Endothelial cell of hepatic sinusoid (primary cell): ENCODE measurements at regions not wholly inside any gene's neighbourhood (a gene's known extent, or its start where the extent isn't known, plus 50 kb on each side); places are given as distances from the start of the nearest gene placed in this dataset.
"Not testable (repeated sequence)": the region's sequence is repeated elsewhere in the genome, so short reads cannot be mapped to it uniquely, and the experiment has no call there.

ENCODE experiments used
- in situ Hi-C: cut with HindIII; loops from 2 replicates; pipeline ENCODE4 v1.10.0; 2017; ENCODE audit warnings: low sequenced_read_pairs

DNA sequence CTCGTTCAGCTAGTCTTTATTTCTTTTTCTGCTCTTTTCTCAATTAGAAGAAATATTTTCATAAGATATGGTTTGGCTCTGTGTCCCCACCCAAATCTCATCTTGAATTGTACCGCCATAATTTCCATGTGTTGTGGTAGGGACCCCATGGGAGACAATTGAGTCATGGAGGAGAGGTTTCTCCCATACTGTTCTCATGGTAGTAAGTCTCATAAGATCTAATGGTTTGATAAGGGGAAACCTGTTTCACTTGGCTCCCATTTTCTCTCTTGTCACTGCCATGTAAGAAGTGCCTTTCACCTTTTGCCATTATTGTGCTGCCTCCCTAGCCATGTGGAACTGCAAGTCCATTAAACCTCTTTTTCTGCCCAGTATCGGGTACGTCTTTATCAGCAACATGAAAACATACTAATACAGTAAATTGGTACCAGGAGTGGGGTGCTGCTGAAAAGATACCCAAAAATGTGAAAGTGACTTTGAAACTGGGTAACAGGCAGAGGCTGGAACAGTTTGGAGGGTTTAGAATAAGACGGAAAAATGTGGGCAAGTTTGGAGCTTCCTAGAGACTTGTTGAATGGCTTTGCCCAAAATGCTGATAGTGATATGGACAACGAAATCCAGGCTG is 112.0 kb upstream of the SMARCA2 start:
- in situ Hi-C loops: not testable (repeated sequence)

DNA sequence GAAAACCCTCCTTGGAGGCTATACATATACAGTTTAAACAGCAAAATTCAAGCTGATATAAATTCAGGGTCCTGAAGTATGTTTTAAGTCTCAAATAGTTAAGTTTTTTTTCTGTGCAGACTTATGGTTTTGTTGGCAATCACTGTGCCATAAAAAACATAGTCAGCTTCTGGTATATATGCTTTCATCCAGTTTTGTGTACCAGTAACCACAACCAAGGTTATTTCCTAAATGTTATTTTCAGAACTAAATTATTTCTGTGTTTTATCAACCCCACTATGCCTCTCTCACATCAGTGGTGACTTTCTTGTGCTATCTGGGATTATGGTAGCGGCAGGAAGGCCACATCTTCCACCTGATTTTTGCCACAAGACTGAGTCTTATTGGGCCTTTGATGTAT is 107.7 kb upstream of the SMARCA2 start:
- in situ Hi-C loops: no loop called here

DNA sequence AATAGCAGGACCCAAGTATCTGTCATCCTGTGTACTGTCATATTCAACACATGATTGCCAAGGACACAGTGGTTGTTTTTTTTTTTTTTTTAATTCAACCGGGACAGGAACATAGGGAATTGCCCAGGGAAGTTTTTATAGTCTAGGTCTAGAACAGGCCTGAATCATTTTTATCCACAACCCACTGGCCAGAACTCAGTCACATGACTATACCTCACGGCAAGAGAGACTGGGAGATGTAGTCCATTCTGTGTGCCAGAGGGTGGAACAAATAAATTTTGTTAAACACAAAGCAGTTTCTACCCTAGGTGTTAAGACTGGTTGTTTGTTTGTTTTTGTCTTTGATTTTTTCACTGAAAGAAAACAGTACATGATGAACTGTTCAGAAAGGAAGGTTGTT is 105.8 kb upstream of the SMARCA2 start:
- in situ Hi-C loops: no loop called here

GRCh38 chr9:1910269-1910811 is 104.8 kb upstream of the SMARCA2 start:
- in situ Hi-C loops: no loop called here

GRCh38 chr9:1913631-1914330 is 101.4 kb upstream of the SMARCA2 start:
- in situ Hi-C loops: no loop called here

DNA sequence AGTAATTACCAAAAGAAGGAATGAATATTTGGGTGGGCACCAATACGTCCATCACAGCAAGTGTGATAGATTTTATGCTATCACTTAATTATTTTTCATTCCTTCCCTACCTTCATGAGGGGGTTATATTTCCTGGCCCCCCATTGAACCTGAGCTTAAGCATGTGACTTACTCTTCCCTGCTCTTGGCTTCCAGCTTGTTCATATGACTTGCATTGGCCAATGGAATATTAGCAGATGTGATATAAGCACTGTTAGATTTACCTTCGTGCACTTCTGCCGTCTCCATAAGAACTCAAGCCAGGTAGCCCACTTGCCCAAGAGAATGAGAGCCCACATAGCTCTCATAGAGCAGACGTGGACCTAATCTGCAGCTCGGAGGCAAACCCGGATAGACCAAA is 99.1 kb upstream of the SMARCA2 start:
- in situ Hi-C loops: no loop called here

- in situ Hi-C loops: no loop called here
Measured at GRCh38 chr9:1916655-1917054, 98.5 kb upstream of the SMARCA2 start.

DNA sequence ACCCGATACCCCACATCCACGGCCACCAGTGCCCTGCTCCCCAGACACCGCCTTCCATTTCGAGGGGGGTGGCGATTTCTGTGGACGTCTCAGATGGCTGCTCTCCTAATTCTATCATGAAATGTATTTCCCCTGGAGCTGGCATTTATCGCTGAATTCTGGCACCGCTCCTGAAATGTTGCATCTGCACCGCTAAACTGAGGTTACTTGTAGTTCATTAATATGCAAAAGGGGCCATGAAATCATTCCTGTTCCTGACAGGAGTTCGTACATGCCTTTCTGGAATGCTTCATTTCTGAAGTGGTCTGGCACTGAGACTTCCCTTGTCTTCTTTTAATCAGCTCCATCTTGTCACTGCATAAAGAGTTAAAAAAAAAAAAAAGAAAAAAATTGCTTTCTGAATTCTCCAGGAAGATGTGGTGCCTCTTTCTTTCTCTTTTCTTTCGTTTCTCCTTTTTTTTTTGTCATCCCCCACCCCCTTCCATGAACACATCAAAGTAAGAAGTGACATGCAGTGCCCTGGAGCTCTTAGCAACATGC is 97.7 kb upstream of the SMARCA2 start:
- in situ Hi-C loops: no loop called here

- in situ Hi-C loops: no loop called here
Measured at GRCh38 chr9:1918108-1918507, 97.0 kb upstream of the SMARCA2 start.

DNA sequence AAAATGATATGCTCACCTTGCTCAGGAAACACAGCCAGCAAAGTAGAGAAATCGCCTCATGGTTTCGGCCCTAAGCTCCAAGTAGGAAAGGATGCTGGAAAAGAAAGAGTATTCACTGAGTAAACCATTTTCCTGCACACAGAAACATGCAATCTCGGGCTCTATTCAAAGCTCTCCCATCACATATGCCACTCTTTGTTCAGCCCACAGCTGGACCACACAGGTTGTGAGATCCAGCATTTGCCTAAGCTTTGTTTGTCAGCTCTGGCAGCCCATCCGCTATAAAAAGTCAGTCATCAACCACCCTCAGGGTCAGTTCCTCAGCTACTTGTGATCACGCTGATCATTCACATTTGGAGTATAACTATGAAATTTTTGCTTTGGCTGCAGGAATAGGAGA is 96.5 kb upstream of the SMARCA2 start:
- in situ Hi-C loops: no loop called here

DNA sequence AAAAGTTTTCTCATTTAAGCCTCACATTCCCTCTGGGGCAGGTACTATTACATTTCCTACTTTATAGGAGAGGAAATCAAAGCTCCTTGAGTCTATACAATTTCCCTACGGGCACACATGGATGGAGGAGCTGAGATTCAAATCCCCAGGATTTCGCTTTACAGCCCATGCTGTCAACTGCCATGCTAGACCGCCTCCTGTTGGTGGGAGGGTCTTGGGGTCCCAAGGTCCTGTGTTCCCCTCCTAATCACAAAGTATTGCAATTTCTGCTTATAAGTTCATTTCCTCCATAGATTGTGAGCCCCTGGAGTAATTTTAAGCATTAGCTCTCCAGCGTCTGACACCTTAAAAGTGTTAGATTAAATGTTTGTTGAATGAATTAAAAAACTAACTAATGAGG is 95.9 kb upstream of the SMARCA2 start:
- in situ Hi-C loops: no loop called here

DNA sequence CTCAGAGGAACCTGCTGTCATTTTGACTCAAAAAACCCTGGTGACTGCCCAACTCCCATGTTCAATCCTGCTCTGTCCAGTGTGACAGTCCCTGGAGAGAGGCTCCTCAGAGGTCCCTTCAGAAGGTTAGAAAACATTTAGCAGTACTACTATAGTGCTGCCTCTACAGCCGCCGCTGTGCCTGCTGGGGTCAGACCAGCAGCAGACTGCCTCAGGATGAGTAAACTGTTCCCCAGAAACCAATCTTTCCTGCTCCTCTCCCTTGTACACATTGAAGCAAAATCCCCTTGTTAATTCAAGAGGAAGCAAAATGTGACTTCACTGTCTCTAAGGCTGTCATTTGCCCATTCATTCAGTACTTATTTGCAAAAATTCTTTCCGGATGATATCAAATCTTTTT is 94.8 kb upstream of the SMARCA2 start:
- in situ Hi-C loops: no loop called here

DNA sequence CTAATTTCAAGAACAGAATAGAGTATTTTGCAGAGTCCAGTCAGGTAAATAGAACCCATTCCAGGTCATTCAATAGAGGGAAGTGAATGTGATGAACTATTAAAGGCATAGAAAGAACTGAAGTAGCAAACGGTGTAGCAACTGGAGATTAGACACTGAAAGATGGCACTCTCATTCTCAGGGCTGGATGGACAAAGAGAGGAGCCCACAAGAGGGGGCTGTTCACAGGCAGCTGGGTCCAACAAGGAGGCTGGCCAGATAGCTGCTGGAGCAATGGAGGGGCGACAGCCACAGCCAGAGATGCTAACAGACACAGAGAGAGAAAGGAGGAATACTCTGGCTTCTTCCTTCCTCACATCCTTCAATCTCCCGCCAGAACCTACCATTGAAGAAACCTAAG is 93.1 kb upstream of the SMARCA2 start:
- in situ Hi-C loops: no loop called here

DNA sequence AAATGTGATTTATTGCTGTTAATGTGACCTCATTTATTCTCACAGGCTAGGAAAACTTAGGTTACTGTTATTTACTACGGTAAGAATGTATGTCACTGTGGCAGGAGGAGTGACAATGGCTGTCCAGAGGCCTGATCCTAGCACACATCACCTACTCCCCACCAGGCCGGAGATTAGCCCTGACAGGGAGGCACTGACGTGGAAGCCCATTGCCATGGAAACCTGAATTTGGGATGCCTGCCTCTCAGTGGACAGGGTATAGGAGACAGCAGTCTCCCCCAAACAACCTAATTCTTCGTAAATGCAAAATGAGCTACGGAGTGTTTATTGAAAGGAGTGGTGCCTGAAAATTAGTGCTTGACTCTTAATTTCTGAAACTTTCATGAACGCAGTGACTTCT is 87.6 kb upstream of the SMARCA2 start:
- in situ Hi-C loops: no loop called here

DNA sequence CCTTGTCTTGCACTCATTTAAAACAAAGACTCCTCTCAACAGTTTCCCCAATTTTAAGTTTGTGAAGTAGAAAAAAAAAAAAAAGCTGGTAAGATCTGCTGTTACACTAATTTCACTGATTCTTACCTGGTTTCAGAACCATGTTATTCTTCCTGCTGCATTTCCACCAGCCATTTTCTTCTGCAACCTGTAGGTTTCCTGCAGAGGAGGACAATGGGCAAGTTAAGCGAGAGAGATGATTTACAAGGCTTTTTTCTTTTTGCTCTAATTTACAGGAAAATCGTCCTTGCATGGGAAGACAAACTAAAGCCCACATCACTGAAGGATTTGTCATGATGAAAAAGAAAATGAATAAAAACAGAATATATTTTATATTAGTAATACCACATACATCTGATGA is 86.0 kb upstream of the SMARCA2 start:
- in situ Hi-C loops: no loop called here

DNA sequence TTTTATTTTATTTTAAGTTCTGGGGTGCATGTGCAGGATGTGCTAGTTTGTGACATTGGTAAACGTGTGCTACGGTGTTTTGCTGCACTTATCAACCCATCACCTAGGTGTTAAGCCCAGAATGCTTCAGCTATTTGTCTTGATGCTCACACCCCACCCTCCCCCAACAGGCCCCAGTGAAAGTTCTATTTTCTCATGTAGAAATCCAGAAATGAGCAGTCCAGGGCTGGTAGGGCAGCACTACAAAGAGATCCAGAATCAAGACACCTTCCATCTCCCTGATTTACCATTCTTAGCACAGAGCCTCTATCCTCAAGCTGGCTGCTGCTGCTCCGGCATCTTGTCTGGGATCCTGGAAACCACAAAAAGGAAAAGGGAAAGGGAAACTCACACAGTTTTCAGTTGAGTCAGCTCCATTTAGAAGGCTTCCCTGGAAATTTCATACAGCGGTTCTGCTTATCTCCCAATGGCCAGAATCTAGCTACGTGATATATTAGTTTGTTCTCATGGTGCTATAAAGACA is 85.4 kb upstream of the SMARCA2 start:
- in situ Hi-C loops: no loop called here

DNA sequence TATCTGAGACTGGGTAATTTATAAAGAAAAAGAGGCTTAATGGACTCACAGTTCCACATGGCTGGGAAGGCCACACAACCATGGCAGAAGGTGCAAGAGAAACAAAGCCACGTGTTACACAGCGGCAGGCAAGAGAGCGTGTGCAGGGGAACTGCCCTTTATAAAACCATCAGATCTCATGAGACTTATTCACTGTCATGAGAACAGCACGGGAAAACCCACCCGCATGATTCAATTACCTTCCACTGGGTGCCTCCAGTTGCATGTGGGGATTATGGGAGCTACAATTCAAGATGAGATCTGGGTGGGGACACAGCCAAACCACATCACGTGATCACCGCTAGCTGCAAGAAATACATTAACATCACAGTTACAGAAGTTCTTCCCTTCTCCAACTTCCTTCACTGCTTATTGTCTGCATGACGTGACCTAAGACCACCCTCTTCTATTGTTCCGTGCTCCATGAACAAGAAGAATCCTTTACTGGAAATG is 84.9 kb upstream of the SMARCA2 start:
- in situ Hi-C loops: not testable (repeated sequence)

- in situ Hi-C loops: no loop called here
Measured at GRCh38 chr9:1938135-1938534, 77.0 kb upstream of the SMARCA2 start.

GRCh38 chr9:1938675-1939170 is 76.4 kb upstream of the SMARCA2 start:
- in situ Hi-C loops: no loop called here

DNA sequence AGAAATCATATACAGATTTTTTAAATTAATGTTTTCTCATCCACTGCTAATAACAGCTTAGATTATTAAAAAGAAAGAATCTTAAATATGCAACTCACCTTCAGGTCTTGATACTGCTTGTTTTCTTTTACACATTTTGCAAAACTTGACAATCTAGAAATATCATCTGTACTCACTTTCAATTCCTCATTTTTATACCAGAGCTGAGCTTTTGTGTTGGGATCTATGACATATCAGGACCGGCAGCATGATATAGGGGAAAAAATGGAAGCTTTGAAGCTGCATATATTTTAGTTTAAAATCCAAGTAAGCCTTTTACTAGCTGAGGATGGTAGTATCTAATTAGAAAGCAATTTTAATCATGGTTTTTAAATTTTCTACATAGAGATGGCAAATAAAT is 75.7 kb upstream of the SMARCA2 start:
- in situ Hi-C loops: no loop called here

- in situ Hi-C loops: no loop called here
Measured at GRCh38 chr9:1939926-1940368, 75.2 kb upstream of the SMARCA2 start.

DNA sequence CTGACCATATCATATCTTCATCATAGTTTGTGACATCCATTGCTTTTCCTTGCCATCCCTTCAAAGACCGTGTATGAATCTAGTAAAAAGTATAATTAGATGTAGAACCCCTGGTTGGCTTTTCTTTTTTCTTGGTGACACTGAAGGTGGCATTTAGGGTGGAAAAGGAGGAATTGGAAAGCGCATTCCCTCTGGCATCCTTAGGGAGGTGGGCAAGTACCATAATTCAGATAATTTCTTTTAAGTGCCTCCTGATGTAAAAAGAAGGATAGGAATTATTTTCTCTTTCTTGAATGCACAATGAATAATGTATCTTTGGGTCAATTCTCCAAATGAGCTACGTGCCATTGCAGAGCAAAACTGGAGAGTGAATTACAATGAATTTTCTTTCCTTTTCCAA is 73.2 kb upstream of the SMARCA2 start:
- in situ Hi-C loops: no loop called here
